Left ventricle myocardium superior (tissue), 1 donor: ENCODE measurements at regions not wholly inside any gene's neighbourhood (a gene's known extent, or its start where the extent isn't known, plus 50 kb on each side); places are given as distances from the start of the nearest gene placed in this dataset.
"Not testable (repeated sequence)": the region's sequence is repeated elsewhere in the genome, so short reads cannot be mapped to it uniquely, and the experiment has no call there.

ENCODE experiments used
- ATAC-seq: fragments of 200-7000 bp; cut with Tn5 transposase; one replicate; pipeline ENCODE4 v1.9.1; 2020; ENCODE audit warnings: mild to moderate bottlenecking, moderate library complexity
- DNase-seq: peaks from one replicate; pipeline ENCODE4 v3.0.0-alpha.2; 2020
- intact Hi-C: fragments of 100-400 bp; cut with micrococcal nuclease; formaldehyde crosslinking; loops from one replicate; pipeline ENCODE4 v1.11.0; 2022
- donor health status: DM: no; HTN: yes; CAD: no; lungs with severe emphysema.

DNA sequence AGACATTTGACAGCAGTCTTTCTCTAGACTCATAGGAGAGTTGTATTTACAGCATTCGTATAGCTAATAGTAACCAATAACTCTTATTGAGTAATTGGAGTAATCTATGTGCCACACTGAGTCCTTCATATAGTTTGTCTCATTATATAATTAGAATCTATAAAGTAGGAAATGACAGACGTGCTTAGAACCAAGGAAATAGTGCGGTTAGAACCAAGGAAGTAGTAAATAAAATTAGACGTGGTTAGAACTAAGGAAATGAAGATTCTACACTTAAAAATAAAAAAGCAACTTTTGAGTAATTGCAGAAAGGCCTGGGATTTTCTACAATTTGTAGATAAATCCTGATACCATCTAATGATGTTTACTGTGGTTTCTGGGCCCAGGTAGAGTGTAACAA is 107.8 kb upstream of the TNFSF11 start:
- intact Hi-C loops = no loop called here
- no peak for ATAC-seq
- DNase-seq = no peak

DNA sequence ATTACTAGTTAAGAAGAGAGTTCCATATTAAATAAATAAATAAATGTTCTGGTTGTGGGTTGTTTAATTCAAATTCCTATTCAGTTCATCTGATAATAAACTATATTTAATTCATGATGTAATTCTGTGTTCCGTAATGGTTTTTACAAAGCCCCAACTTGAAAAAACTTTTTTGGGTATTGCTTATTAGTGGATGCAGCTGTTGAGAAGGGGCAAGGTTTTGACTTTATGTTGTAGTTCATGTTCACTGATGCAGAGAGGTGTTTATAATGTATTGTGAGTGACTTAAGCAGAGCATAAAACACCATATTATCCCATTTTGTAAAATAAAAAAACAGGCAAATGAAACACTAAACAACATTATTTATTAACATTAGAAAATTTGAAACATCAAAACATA is 107.3 kb upstream of the TNFSF11 start:
- intact Hi-C loops = no loop called here
- ATAC-seq (no peak), DNase-seq (no peak)

- intact Hi-C loops = no loop called here
Measured at GRCh38 chr13:42474954-42475353, 99.0 kb upstream of the TNFSF11 start.

GRCh38 chr13:42477596-42478190 is 96.3 kb upstream of the TNFSF11 start:
- ATAC-seq (no peak), DNase-seq (peak; percentile 35)
- intact Hi-C loops = no loop called here

More at GRCh38 chr13:42474954-42475353, 99.0 kb upstream of the TNFSF11 start:
- DNase-seq (no peak), ATAC-seq (no peak)

GRCh38 chr13:42478531-42479156 is 95.3 kb upstream of the TNFSF11 start:
- ATAC-seq (no peak), DNase-seq (no peak)
- intact Hi-C loops = no loop called here

DNA sequence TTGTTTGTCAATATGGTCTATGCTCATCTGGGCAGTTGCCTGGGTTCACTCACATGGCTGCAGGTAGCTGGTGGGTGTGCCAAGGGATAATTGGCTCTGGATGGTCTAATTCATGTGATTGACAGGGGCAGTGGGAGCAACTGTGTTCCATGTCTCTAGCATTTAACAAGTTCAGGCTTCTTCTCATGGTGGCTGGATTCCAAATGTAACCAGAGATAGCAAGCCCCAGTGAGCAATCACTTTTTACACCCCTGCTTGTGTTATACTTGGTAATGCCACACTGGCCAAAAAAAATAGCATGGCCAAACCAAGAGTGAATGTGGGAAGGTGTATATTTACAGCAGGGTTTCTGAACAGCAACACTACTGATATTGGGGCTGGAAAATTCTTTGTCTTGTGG is 89.6 kb upstream of the TNFSF11 start:
- intact Hi-C loops = no loop called here
- no peak for DNase-seq
- ATAC-seq = no peak

DNA sequence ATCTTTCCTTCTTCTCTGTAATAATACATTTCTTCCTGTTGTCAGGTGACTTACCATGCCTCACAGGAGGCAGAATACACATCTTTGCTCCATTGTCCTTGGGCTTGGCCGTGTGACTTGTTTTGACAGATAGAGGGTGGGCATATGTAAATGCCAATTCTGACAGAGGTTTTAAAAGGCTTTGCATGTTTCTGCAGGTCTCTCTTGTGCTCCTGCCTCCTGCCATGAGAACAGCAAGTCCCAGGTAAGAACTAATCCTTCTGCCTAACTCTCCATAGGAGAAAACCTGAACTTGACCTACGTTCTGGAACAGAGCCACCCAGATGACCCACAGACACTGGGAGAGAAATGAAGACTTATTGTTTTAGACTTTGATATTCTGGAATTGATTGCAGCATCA is 88.7 kb upstream of the TNFSF11 start:
- no peak for ATAC-seq
- intact Hi-C loops = no loop called here
- no peak for DNase-seq

- ATAC-seq = no peak
- DNase-seq = no peak
- intact Hi-C loops = no loop called here
Measured at GRCh38 chr13:42486711-42487198, 87.2 kb upstream of the TNFSF11 start.

DNA sequence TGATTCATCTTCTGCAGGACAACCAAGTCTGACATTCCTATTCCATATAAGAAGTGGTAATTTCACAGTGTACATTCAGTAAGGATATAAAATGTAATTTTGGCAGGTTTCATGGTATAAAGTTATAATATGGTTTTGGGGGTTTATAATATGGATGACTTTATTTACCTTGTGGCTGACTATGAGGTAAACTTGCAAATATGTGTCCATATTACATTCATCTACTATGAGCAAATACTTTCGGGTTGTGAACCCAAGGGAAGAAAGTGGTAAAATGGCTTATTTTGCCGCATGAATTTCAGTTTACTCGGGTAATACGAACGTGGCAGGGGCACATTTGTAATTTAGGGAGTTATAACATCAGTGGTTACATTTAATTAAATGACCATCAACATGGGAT is 86.7 kb upstream of the TNFSF11 start:
- intact Hi-C loops = no loop called here
- ATAC-seq (no peak), DNase-seq (no peak)

- intact Hi-C loops = no loop called here
- DNase-seq = no peak
- no peak for ATAC-seq
Measured at GRCh38 chr13:42490676-42491075, 83.3 kb upstream of the TNFSF11 start.

DNA sequence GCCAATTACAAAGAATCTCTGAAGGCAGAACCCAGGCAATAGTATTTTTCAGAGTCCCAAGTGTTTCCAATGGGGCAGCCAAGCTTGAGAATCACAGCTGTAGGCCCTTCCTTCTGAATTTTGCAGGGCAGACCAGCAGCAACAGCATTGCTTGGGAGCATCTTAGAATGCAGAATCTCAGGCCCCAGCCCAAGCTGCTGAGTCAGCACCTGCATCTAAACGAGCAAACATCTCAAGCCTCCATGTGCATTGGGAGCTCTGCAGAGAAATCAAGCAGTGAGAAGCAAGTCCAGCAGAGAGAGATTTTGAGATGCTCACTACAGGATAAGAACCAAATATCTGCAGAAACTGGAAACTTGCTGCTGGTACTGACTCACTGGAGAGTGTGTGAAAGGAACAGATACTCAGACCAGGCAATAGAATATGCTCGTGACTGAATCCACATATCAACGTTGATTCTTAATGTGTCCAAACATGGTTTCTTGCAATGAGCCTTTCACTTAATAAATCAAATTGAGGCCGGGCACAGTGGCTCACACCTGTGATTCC is 81.5 kb upstream of the TNFSF11 start:
- no peak for DNase-seq
- intact Hi-C loops = no loop called here
- no peak for ATAC-seq

- DNase-seq (no peak), ATAC-seq (no peak)
- intact Hi-C loops = no loop called here
Measured at GRCh38 chr13:42494157-42494556, 79.8 kb upstream of the TNFSF11 start.

- intact Hi-C loops = no loop called here
- DNase-seq (no peak), ATAC-seq (no peak)
Measured at GRCh38 chr13:42495255-42495654, 78.7 kb upstream of the TNFSF11 start.

- ATAC-seq = no peak
- intact Hi-C loops = no loop called here
- DNase-seq = no peak
Measured at GRCh38 chr13:42495751-42496150, 78.2 kb upstream of the TNFSF11 start.

GRCh38 chr13:42496926-42497554 is 76.9 kb upstream of the TNFSF11 start:
- DNase-seq, ATAC-seq, intact Hi-C loops: not testable (repeated sequence)

DNA sequence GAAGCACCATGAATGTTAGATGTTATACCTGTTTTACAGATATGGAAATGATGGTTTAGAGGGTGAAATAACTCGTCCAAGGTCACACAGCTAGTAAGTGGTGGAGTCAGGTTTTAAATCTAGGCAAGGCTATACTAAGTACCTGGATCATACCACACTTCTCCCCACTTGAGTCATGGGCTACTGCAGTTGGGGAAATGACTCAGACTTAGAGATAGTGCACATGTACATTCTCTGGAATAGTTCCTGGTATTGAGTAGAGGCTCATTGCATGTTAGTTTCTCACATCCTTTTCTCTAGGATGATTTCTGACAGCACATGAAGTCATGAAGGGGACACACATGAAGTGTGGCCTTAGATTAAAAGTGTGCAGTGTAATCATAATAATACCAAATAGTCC is 76.2 kb upstream of the TNFSF11 start:
- ATAC-seq = no peak

DNA sequence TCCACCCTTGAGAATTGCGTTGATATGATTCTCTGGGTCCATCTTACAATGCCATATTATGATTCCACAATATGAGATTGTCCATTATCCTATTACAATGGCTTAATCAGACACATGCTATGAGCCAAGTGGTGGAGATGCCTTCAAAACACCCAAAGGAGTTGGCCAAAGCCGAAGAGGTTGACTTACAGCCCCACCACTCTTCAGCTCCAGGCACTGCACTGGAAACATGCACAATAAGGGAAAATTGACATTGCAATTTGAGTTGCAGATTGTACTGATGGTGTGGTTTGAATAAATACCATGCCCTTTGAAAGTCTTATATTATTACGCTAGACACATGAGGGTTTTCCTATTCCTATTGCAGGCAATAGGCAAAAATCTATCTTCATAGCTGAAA is 75.4 kb upstream of the TNFSF11 start:
- DNase-seq (no peak), ATAC-seq (no peak)
- intact Hi-C loops = no loop called here

More for the DNA sequence above, 76.2 kb upstream of the TNFSF11 start:
- intact Hi-C loops = no loop called here
- DNase-seq = no peak
